Panc1 (cell line): ENCODE measurements at regions not wholly inside any gene's neighbourhood (a gene's known extent, or its start where the extent isn't known, plus 50 kb on each side); places are given as distances from the start of the nearest gene placed in this dataset.
A peak's percentile ranks its signal among the peaks of the same experiment; 100 is the strongest.

Source experiments
- POLR2AphosphoS5 ChIP-seq: IDR thresholded peaks from 2 replicates; pipeline ENCODE4 v1.6.1; 2012; ENCODE audit warnings: mild to moderate bottlenecking, low read depth, low read length, moderate library complexity
- TCF7L2 ChIP-seq: IDR thresholded peaks from 2 replicates; pipeline ENCODE4 v1.6.1; 2011; ENCODE audit warnings: mild to moderate bottlenecking, low read depth, low read length, inconsistent platforms
- TF ChIP-seq, protein P1 (sequence below): fragments of 450-650 bp; IDR thresholded peaks from 2 replicates; pipeline ENCODE4 v1.5.1; 2017; ENCODE audit warnings: mild to moderate bottlenecking

DNA sequence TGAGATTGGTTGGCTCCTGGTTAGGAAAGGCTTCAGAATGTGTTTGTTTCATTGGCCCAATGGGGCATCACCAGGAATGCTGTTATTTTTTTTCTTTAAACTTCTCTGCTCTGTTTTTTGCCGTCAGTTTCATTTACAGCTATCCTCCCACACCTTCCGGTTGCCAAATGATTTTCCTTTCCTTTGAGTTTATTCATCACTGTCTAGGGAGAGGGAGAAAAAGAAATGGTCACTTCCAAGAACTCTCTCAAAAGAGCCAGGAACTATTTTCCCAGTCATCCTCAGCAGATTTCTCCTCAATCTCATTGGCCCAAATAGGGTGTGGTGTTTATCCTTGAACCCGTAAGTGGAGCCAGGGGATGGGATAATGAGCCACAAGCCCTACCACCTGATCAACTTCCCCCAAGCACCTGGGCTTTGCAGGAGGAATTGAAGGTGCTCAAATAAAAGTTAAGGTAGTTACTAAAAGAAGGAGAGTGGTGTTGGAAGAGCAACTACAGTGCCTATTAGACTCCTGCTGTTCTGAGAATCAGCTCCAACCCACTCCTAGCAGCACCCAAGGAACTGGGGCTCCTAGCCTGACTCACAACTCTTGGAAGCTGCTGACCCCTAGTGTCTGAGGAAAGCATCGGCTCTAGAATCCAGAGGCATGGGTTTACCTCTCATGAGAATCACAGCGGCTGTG, 183.8 kb upstream of the IL12A start:
- TF ChIP-seq, protein P1, sequence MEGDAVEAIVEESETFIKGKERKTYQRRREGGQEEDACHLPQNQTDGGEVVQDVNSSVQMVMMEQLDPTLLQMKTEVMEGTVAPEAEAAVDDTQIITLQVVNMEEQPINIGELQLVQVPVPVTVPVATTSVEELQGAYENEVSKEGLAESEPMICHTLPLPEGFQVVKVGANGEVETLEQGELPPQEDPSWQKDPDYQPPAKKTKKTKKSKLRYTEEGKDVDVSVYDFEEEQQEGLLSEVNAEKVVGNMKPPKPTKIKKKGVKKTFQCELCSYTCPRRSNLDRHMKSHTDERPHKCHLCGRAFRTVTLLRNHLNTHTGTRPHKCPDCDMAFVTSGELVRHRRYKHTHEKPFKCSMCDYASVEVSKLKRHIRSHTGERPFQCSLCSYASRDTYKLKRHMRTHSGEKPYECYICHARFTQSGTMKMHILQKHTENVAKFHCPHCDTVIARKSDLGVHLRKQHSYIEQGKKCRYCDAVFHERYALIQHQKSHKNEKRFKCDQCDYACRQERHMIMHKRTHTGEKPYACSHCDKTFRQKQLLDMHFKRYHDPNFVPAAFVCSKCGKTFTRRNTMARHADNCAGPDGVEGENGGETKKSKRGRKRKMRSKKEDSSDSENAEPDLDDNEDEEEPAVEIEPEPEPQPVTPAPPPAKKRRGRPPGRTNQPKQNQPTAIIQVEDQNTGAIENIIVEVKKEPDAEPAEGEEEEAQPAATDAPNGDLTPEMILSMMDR, result peak; percentile 96
- TF ChIP-seq POLR2AphosphoS5 (no peak), TCF7L2 (no peak)
